Liver (tissue), 7 donors: ENCODE measurements at regions not wholly inside any gene's neighbourhood (a gene's known extent, or its start where the extent isn't known, plus 50 kb on each side); places are given as distances from the start of the nearest gene placed in this dataset.

Experiments used
- DNase-seq: peaks from one replicate; pipeline ENCODE4 v3.0.0-alpha.2; 2017; ENCODE audit warnings: low spot score
- H3K27ac ChIP-seq, 2 donors: one replicate each; pipeline ENCODE4 v1.7.0; 2013; ENCODE audit warnings: inconsistent platforms in 2 of 2, low read length in 2 of 2, control low read depth in 1 of 2, low read depth in 1 of 2, mild to moderate bottlenecking in 1 of 2
- H3K27me3 ChIP-seq, 4 donors: one replicate each; pipeline versions ENCODE4 v1.6.1 to v1.7.0; 2013; ENCODE audit warnings: low read length in 3 of 4, inconsistent platforms in 1 of 4, mild to moderate bottlenecking in 1 of 4, moderate library complexity in 1 of 4; ENCODE audit not compliant: control insufficient read depth in 4 of 4, insufficient read depth in 4 of 4
- H3K36me3 ChIP-seq, 4 donors: one replicate each; pipeline versions ENCODE4 v1.6.1 to v1.7.0; 2013; ENCODE audit warnings: low read length in 3 of 4, mild to moderate bottlenecking in 3 of 4, low read depth in 1 of 4, moderate library complexity in 1 of 4; ENCODE audit not compliant: control insufficient read depth in 4 of 4, insufficient read depth in 3 of 4
- H3K4me1 ChIP-seq, 4 donors: one replicate each; pipeline versions ENCODE4 v1.6.1 to v1.7.0; 2013; ENCODE audit warnings: low read length in 3 of 4, mild to moderate bottlenecking in 3 of 4, moderate library complexity in 1 of 4; ENCODE audit not compliant: control insufficient read depth in 4 of 4, insufficient read depth in 4 of 4
- H3K4me3 ChIP-seq, 3 donors: one replicate each; pipeline versions ENCODE4 v1.6.1 to v1.7.0; 2013; ENCODE audit warnings: low read length in 3 of 3, control low read depth in 1 of 3, low read depth in 1 of 3, mild to moderate bottlenecking in 1 of 3
- H3K9ac ChIP-seq, 2 donors: one replicate each; pipeline ENCODE4 v1.7.0; 2013; ENCODE audit warnings: low read length in 2 of 2, mild to moderate bottlenecking in 2 of 2, moderate library complexity in 2 of 2, control low read depth in 1 of 2, low read depth in 1 of 2
- H3K9me3 ChIP-seq, 4 donors: one replicate each; pipeline versions ENCODE4 v1.6.1 to v1.7.0; 2013; ENCODE audit warnings: low read length in 3 of 4; ENCODE audit not compliant: control insufficient read depth in 4 of 4
- RXRA ChIP-seq, 2 donors: IDR thresholded peaks; 2 replicates each; pipeline ENCODE4 v1.6.1; 2017 to 2018; ENCODE audit warnings: antibody characterized with exemption in 2 of 2, mild to moderate bottlenecking in 1 of 2
- WGBS: extraction: QIAGEN DNeasy Blood & Tissue Kit; methylation state at CpG from one replicate; pipeline ENCODE4 v1.1.7; 2013; 5-methylcytosine and 5-hydroxymethylcytosine counted together
- TF ChIP-seq, protein P1 (sequence below): IDR thresholded peaks from 2 replicates; pipeline ENCODE4 v1.6.1; 2016; ENCODE audit warnings: antibody characterized with exemption
- donor health status: healthy.
- donor health status: healthy.
- donor health status: healthy.
- donor health status: healthy.

DNA sequence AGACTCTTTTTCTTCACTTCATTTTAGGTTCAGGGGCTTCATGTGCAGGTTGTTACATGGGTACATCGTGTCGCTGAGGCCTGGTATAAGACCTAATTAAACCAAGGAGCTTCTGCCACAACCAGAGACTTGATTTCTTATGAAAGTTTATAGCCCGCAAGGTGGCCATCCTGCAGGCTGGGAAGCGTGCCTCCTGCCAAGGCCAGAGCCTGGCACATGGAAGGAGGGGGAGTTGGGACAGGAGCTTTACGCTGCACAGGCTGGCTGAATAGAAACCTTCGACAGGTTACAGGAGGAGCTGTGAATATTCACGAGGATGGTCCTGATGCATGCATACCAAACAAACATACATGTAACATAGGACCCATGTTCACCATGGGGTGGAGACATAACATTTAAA is 50.1 kb upstream of the SIMC1 start:
- Histone ChIP-seq H3K4me1 (no peaks in the 10 kb centered on the region), H3K9ac (no peak overlapping the region), H3K36me3 (no peaks in the 10 kb centered on the region), H3K27ac (no peak overlapping the region), H3K4me3 (no peak overlapping the region), H3K9me3 (no peaks in the 10 kb centered on the region), H3K27me3 (no peaks in the 10 kb centered on the region)
- DNase-seq = no peak
- 94% methylated on average over 7 of the region's 7 CpGs for WGBS
- TF ChIP-seq RXRA (IDR thresholded peaks at IDR 0.05) = no peak
- TF ChIP-seq, protein P1, sequence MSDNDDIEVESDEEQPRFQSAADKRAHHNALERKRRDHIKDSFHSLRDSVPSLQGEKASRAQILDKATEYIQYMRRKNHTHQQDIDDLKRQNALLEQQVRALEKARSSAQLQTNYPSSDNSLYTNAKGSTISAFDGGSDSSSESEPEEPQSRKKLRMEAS = no peak
